H9 (cell line): ENCODE measurements at regions not wholly inside any gene's neighbourhood (a gene's known extent, or its start where the extent isn't known, plus 50 kb on each side); places are given as distances from the start of the nearest gene placed in this dataset.

ENCODE experiments used
- DNase-seq: peaks from one replicate; pipeline ENCODE4 v3.0.0-alpha.2; 2017
- H2AFZ ChIP-seq: one replicate; pipeline ENCODE4 v1.6.1; 2013; ENCODE audit warnings: mild to moderate bottlenecking, low read length, control low read depth, moderate library complexity
- H2AK5ac ChIP-seq: 2 replicates; pipeline ENCODE4 v1.6.1; 2013; ENCODE audit warnings: low read length, control low read depth, mixed read lengths; ENCODE audit not compliant: insufficient read length
- H2BK120ac ChIP-seq: one replicate; pipeline ENCODE4 v1.6.1; 2013; ENCODE audit warnings: low read depth, mild to moderate bottlenecking, low read length, control low read depth, inconsistent platforms; ENCODE audit not compliant: poor library complexity, severe bottlenecking
- H2BK12ac ChIP-seq: 2 replicates; pipeline ENCODE4 v1.6.1; 2013; ENCODE audit warnings: low read length, control low read depth, mixed read lengths, low read depth; ENCODE audit not compliant: insufficient read length
- H2BK15ac ChIP-seq: 2 replicates; pipeline ENCODE4 v1.6.1; 2013; ENCODE audit warnings: low read depth, low read length, control low read depth
- H2BK20ac ChIP-seq: one replicate; pipeline ENCODE4 v1.6.1; 2013; ENCODE audit warnings: low read depth, mild to moderate bottlenecking, low read length, control low read depth, inconsistent platforms; ENCODE audit not compliant: poor library complexity, severe bottlenecking
- H2BK5ac ChIP-seq: 2 replicates; pipeline ENCODE4 v1.6.1; 2013; ENCODE audit warnings: low read length, control low read depth, mixed read lengths; ENCODE audit not compliant: insufficient read length
- H3K14ac ChIP-seq: 2 replicates; pipeline ENCODE4 v1.6.1; 2013; ENCODE audit warnings: low read length, control low read depth; ENCODE audit not compliant: insufficient read depth
- H3K18ac ChIP-seq: 2 replicates; pipeline ENCODE4 v1.6.1; 2013; ENCODE audit warnings: low read depth, mild to moderate bottlenecking, mixed read lengths, low read length, control low read depth; ENCODE audit not compliant: insufficient read length
- H3K23ac ChIP-seq: 2 replicates; pipeline ENCODE4 v1.6.1; 2013; ENCODE audit warnings: low read length, control low read depth, mixed read lengths, low read depth; ENCODE audit not compliant: insufficient read length
- H3K23me2 ChIP-seq: 2 replicates; pipeline ENCODE4 v1.6.1; 2013; ENCODE audit warnings: low read depth, mild to moderate bottlenecking, mixed read lengths, low read length, control low read depth; ENCODE audit not compliant: insufficient read length, poor library complexity, severe bottlenecking
- H3K27ac ChIP-seq: 2 replicates; pipeline ENCODE4 v1.5.1; 2013; ENCODE audit warnings: low read length, control low read depth, mixed read lengths, low read depth; ENCODE audit not compliant: insufficient read length
- H3K27me3 ChIP-seq: 2 replicates; pipeline ENCODE4 v1.6.1; 2013; ENCODE audit warnings: low read length, control low read depth, inconsistent platforms; ENCODE audit not compliant: insufficient read depth
- H3K4ac ChIP-seq: 2 replicates; pipeline ENCODE4 v1.6.1; 2013; ENCODE audit warnings: low read depth, mild to moderate bottlenecking, control low read depth, inconsistent platforms, low read length, moderate library complexity
- H3K4me1 ChIP-seq: 2 replicates; pipeline ENCODE4 v1.6.1; 2013; ENCODE audit warnings: low read length, control low read depth, inconsistent platforms; ENCODE audit not compliant: insufficient read depth
- H3K4me2 ChIP-seq: 2 replicates; pipeline ENCODE4 v1.6.1; 2013; ENCODE audit warnings: low read length, control low read depth, mixed read lengths; ENCODE audit not compliant: insufficient read length, insufficient read depth
- H3K56ac ChIP-seq: 2 replicates; pipeline ENCODE4 v1.6.1; 2013; ENCODE audit warnings: low read depth, mild to moderate bottlenecking, mixed read lengths, low read length, control low read depth; ENCODE audit not compliant: insufficient read length
- H3K79me1 ChIP-seq: 2 replicates; pipeline ENCODE4 v1.6.1; 2013; ENCODE audit warnings: low read depth, mild to moderate bottlenecking, moderate library complexity, low read length, control low read depth, inconsistent platforms; ENCODE audit not compliant: insufficient read depth, poor library complexity, severe bottlenecking
- H3K79me2 ChIP-seq: 2 replicates; pipeline ENCODE4 v1.6.1; 2013; ENCODE audit warnings: low read length, control low read depth, inconsistent platforms; ENCODE audit not compliant: insufficient read depth
- H3K9ac ChIP-seq: 2 replicates; pipeline ENCODE4 v1.6.1; 2013; ENCODE audit warnings: low read length, control low read depth, mixed read lengths; ENCODE audit not compliant: insufficient read length; ENCODE audit errors: extremely low read depth
- H3K9me3 ChIP-seq: one replicate; pipeline ENCODE4 v1.6.1; 2013; ENCODE audit warnings: low read depth, low read length, inconsistent platforms; ENCODE audit not compliant: control insufficient read depth
- H3T11ph ChIP-seq: one replicate; pipeline ENCODE4 v1.6.1; 2013; ENCODE audit warnings: mild to moderate bottlenecking, low read length, control low read depth, inconsistent platforms
- H4K20me1 ChIP-seq: one replicate; pipeline ENCODE4 v1.6.1; 2013; ENCODE audit not compliant: control insufficient read depth, insufficient read length, insufficient read depth
- H4K5ac ChIP-seq: 2 replicates; pipeline ENCODE4 v1.6.1; 2013; ENCODE audit warnings: low read depth, mild to moderate bottlenecking, mixed read lengths, low read length, control low read depth; ENCODE audit not compliant: insufficient read length
- H4K8ac ChIP-seq: replicated peaks from 2 replicates; pipeline ENCODE4 v1.6.1; 2013; ENCODE audit warnings: low read length, control low read depth, mixed read lengths, low read depth; ENCODE audit not compliant: insufficient read length
- H4K91ac ChIP-seq: 2 replicates; pipeline ENCODE4 v1.6.1; 2013; ENCODE audit warnings: low read depth, mild to moderate bottlenecking, moderate library complexity, mixed read lengths, low read length, control low read depth; ENCODE audit not compliant: insufficient read length
- H3K27ac Mint-ChIP-seq, 3 experiments: 2 replicates in 2 of 3; 3 replicates in 1 of 3; pipeline ENCODE4 v1.8.0; 2020 to 2021; ENCODE audit warnings: mixed read lengths in 3 of 3, mild to moderate bottlenecking in 1 of 3, moderate library complexity in 1 of 3
- H3K27me3 Mint-ChIP-seq: 2 replicates; pipeline ENCODE4 v1.8.0; 2021; ENCODE audit warnings: low read depth, mild to moderate bottlenecking, moderate library complexity, mixed read lengths
- H3K36me3 Mint-ChIP-seq, 3 experiments: 2 replicates in 2 of 3; 3 replicates in 1 of 3; pipeline ENCODE4 v1.8.0; 2020 to 2021; ENCODE audit warnings: low read depth in 3 of 3, mixed read lengths in 3 of 3; ENCODE audit not compliant: insufficient read depth in 1 of 3
- H3K4me1 Mint-ChIP-seq, 2 experiments: 2 replicates each; pipeline ENCODE4 v1.8.0; 2020; ENCODE audit warnings: mixed read lengths in 2 of 2
- H3K4me3 Mint-ChIP-seq, 2 experiments: 2 replicates in 1 of 2; 3 replicates in 1 of 2; pipeline ENCODE4 v1.8.0; 2020 to 2021; ENCODE audit warnings: mild to moderate bottlenecking in 2 of 2, mixed read lengths in 2 of 2, moderate library complexity in 1 of 2
- H3K9me3 Mint-ChIP-seq, 2 experiments: 2 replicates in 1 of 2; 3 replicates in 1 of 2; pipeline ENCODE4 v1.8.0; 2020; ENCODE audit warnings: mild to moderate bottlenecking in 2 of 2, mixed read lengths in 2 of 2, moderate library complexity in 1 of 2
- WGBS: extraction: QIAGEN DNeasy Blood & Tissue Kit; methylation state at CpG from one replicate; pipeline ENCODE4 v1.1.7; 2013; ENCODE audit warnings: missing lambda C conversion rate, low lambda C conversion rate, mixed read lengths; ENCODE audit not compliant: insufficient read length; ENCODE audit errors: extremely low coverage; 5-methylcytosine and 5-hydroxymethylcytosine counted together
- TF ChIP-seq, protein P1 (sequence below): fragments of 200-600 bp; sonication (generic); conservative IDR thresholded peaks from 3 replicates; pipeline ENCODE4 v1.8.0; 2021; ENCODE audit warnings: antibody characterized with exemption, mild to moderate bottlenecking

DNA sequence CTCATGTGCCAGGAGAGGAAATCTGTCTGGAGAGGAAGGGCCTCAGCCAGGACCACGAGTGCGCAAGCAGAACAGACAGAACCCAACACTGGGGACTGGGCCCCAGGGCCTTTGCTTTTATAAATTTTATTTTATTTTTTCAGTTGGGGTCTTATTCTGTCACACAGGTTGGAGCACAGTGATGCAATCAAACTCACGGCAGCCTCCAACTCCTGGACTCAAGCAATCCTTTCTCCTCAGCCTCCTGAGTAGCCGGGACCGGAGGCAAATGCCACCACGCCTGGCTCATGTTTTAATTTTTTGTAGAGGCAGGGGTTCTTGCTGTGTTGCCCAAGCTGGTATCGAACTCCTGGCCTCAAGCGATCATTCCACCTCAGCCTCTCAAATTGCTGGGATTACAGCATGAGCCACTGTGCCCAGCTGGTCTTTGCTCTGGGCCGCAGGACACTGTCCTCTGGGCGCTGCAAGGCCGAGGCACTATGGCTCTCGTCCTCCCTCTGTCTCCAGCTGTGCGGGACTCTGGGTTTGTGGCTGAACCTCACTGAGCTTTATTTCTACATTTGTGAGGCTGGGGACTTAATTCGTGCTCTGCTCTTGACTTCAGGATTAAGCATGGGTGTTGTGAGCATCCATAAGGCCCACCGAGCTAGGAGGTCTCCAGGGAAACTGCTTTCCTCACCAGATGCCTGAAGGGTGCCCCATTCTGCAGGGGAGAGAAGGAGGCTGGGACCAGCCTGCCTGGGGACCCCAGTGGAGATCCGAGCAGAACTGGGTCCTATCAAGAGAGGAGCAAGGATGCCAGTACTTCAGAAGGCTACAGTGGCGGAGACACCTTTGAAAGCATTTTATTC is 144.2 kb upstream of the VSTM2B start:
- H4K5ac ChIP-seq: no peak overlapping the region
- H3K4me2 ChIP-seq: no peak overlapping the region
- H2BK20ac ChIP-seq: no peak overlapping the region
- no peak overlapping the region for H3K27ac ChIP-seq
- no peak overlapping the region for H2BK15ac ChIP-seq
- no peaks in the 10 kb centered on the region for H4K20me1 ChIP-seq
- no peaks in the 10 kb centered on the region for H3K79me1 ChIP-seq
- no CpG with 5 or more reads among the region's 17 CpGs for WGBS
- H4K8ac ChIP-seq: no peak overlapping the region
- no peaks in the 10 kb centered on the region for H3K79me2 ChIP-seq
- H4K91ac ChIP-seq: no peak overlapping the region
- no peaks in the 10 kb centered on the region for H3K9me3 ChIP-seq
- no peaks in the 10 kb centered on the region for H3K9me3 Mint-ChIP-seq
- no peak overlapping the region for H3K56ac ChIP-seq
- TF ChIP-seq, protein P1, sequence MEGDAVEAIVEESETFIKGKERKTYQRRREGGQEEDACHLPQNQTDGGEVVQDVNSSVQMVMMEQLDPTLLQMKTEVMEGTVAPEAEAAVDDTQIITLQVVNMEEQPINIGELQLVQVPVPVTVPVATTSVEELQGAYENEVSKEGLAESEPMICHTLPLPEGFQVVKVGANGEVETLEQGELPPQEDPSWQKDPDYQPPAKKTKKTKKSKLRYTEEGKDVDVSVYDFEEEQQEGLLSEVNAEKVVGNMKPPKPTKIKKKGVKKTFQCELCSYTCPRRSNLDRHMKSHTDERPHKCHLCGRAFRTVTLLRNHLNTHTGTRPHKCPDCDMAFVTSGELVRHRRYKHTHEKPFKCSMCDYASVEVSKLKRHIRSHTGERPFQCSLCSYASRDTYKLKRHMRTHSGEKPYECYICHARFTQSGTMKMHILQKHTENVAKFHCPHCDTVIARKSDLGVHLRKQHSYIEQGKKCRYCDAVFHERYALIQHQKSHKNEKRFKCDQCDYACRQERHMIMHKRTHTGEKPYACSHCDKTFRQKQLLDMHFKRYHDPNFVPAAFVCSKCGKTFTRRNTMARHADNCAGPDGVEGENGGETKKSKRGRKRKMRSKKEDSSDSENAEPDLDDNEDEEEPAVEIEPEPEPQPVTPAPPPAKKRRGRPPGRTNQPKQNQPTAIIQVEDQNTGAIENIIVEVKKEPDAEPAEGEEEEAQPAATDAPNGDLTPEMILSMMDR: no peak
- no peaks in the 10 kb centered on the region for H3K36me3 Mint-ChIP-seq
- no peak overlapping the region for H2BK12ac ChIP-seq
- no peak overlapping the region for H3K4me3 Mint-ChIP-seq
- no peak overlapping the region for H3K23ac ChIP-seq
- peaks cover 14% of the 10 kb centered on the region for H3K27me3 Mint-ChIP-seq
- H3K4me1 ChIP-seq: 0 out of 2 replicates have a peak, but pooled peaks cover 2% of the 10 kb centered on the region
- H3K27ac Mint-ChIP-seq: no peak overlapping the region
- no peak overlapping the region for H3K4ac ChIP-seq
- H2AFZ ChIP-seq: no peak overlapping the region
- no peak overlapping the region for H3K18ac ChIP-seq
- no peak overlapping the region for H3K14ac ChIP-seq
- no peak overlapping the region for H3K9ac ChIP-seq
- no peak overlapping the region for H2AK5ac ChIP-seq
- DNase-seq: peak; percentile 14
- no peaks in the 10 kb centered on the region for H3K27me3 ChIP-seq
- H2BK5ac ChIP-seq: no peak overlapping the region
- H3K4me1 Mint-ChIP-seq: peaks cover 31 to 40% of the 10 kb centered on the region in 2 experiments
- no peaks in the 10 kb centered on the region for H3K23me2 ChIP-seq
- H2BK120ac ChIP-seq: no peak overlapping the region
- H3T11ph ChIP-seq: no peak overlapping the region
